PC-9 (cell line): ENCODE measurements at regions not wholly inside any gene's neighbourhood (a gene's known extent, or its start where the extent isn't known, plus 50 kb on each side); places are given as distances from the start of the nearest gene placed in this dataset.

ENCODE experiments used
- EZH2 ChIP-seq: fragments of 200-600 bp; sonication (generic); IDR thresholded peaks from 2 replicates; pipeline ENCODE4 v1.8.0; 2017; ENCODE audit warnings: antibody characterized with exemption, low read depth
- TF ChIP-seq, protein P1 (sequence below): fragments of 200-600 bp; sonication (generic); conservative IDR thresholded peaks from 2 replicates; pipeline ENCODE4 v1.6.1; 2017; ENCODE audit warnings: mixed run types, antibody characterized with exemption, mild to moderate bottlenecking, moderate library complexity

DNA sequence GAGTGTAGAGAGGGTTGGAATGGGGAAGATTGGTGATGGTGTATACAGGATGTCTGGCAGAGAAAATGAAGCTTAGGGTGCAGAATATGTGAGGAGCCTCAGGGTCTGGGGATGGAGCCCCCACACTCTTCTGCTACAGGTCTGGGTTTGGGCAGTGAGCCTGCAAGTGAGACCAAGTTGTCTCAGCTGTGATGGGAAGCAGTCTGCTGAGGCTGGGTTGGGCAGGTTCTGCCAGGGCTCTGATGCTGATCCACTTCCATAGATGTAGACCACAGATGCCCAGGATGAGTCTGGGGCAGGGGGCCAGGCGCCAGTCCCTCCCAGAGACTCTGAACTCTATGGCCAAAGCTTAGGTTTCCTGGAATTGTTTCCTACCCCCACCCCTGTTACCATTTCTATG is 516.9 kb downstream of the PTPRU start:
- TF ChIP-seq, protein P1, sequence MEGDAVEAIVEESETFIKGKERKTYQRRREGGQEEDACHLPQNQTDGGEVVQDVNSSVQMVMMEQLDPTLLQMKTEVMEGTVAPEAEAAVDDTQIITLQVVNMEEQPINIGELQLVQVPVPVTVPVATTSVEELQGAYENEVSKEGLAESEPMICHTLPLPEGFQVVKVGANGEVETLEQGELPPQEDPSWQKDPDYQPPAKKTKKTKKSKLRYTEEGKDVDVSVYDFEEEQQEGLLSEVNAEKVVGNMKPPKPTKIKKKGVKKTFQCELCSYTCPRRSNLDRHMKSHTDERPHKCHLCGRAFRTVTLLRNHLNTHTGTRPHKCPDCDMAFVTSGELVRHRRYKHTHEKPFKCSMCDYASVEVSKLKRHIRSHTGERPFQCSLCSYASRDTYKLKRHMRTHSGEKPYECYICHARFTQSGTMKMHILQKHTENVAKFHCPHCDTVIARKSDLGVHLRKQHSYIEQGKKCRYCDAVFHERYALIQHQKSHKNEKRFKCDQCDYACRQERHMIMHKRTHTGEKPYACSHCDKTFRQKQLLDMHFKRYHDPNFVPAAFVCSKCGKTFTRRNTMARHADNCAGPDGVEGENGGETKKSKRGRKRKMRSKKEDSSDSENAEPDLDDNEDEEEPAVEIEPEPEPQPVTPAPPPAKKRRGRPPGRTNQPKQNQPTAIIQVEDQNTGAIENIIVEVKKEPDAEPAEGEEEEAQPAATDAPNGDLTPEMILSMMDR = no peak
- TF ChIP-seq EZH2 = no peak
